ENCODE measurements at regions not wholly inside any gene's neighbourhood (a gene's known extent, or its start where the extent isn't known, plus 50 kb on each side); places are given as distances from the start of the nearest gene placed in this dataset.

- H3K27me3 Mint-ChIP-seq (ENCODE audit: unreplicated experiment) = peaks cover 8% of the 10 kb centered on the region
- H3K9me3 Mint-ChIP-seq (ENCODE audit: low read depth, unreplicated experiment) = no peaks in the 10 kb centered on the region
- no peak overlapping the region for H3K4me3 Mint-ChIP-seq (ENCODE audit: low read depth, unreplicated experiment)
- H3K27ac Mint-ChIP-seq (ENCODE audit: unreplicated experiment) = no peak overlapping the region
- H3K4me1 Mint-ChIP-seq (ENCODE audit: low read depth, unreplicated experiment) = no peaks in the 10 kb centered on the region
- DNase-seq = no peak
- TF ChIP-seq CTCF (IDR thresholded peaks at IDR 0.05; ENCODE audit: unreplicated experiment) = no peak
- intact Hi-C loops (cut with micrococcal nuclease; ENCODE audit: unreplicated experiment) = no loop called here
- CTCF ChIA-PET = interaction anchor here (0.6 kb wide), 1 partner anchor 456 kb away, joined by 3 read pairs; no protein-coding TSS in a partner anchor
- H3K36me3 Mint-ChIP-seq (ENCODE audit: insufficient read depth, unreplicated experiment) = no peaks in the 10 kb centered on the region
- no TSS peak for BruUV-seq (replicated peaks)
Observed at GRCh38 chr3:23706111-23706510, 99.6 kb upstream of the UBE2E1 start.

- intact Hi-C loops (cut with micrococcal nuclease; ENCODE audit: unreplicated experiment) = no loop called here
- DNase-seq = no peak
- no peak overlapping the region for H3K27ac Mint-ChIP-seq (ENCODE audit: unreplicated experiment)
- no peak for TF ChIP-seq CTCF (IDR thresholded peaks at IDR 0.05; ENCODE audit: unreplicated experiment)
- no peaks in the 10 kb centered on the region for H3K36me3 Mint-ChIP-seq (ENCODE audit: insufficient read depth, unreplicated experiment)
- BruUV-seq (replicated peaks) = no TSS peak
- H3K4me1 Mint-ChIP-seq (ENCODE audit: low read depth, unreplicated experiment) = no peaks in the 10 kb centered on the region
- CTCF ChIA-PET = no interaction called here
- H3K9me3 Mint-ChIP-seq (ENCODE audit: low read depth, unreplicated experiment) = no peaks in the 10 kb centered on the region
- H3K4me3 Mint-ChIP-seq (ENCODE audit: low read depth, unreplicated experiment) = no peak overlapping the region
- H3K27me3 Mint-ChIP-seq (ENCODE audit: unreplicated experiment) = peaks cover 23% of the 10 kb centered on the region
Observed at GRCh38 chr3:23709987-23710386, 95.8 kb upstream of the UBE2E1 start.

- no peaks in the 10 kb centered on the region for H3K36me3 Mint-ChIP-seq (ENCODE audit: insufficient read depth, unreplicated experiment)
- intact Hi-C loops (cut with micrococcal nuclease; ENCODE audit: unreplicated experiment) = no loop called here
- BruUV-seq (replicated peaks) = no TSS peak
- H3K4me3 Mint-ChIP-seq (ENCODE audit: low read depth, unreplicated experiment) = no peak overlapping the region
- no peak overlapping the region for H3K27ac Mint-ChIP-seq (ENCODE audit: unreplicated experiment)
- H3K27me3 Mint-ChIP-seq (ENCODE audit: unreplicated experiment) = peaks cover 23% of the 10 kb centered on the region
- no peaks in the 10 kb centered on the region for H3K9me3 Mint-ChIP-seq (ENCODE audit: low read depth, unreplicated experiment)
- CTCF ChIA-PET = no interaction called here
- no peak for TF ChIP-seq CTCF (IDR thresholded peaks at IDR 0.05; ENCODE audit: unreplicated experiment)
- DNase-seq = no peak
- H3K4me1 Mint-ChIP-seq (ENCODE audit: low read depth, unreplicated experiment) = no peaks in the 10 kb centered on the region
Observed at GRCh38 chr3:23710555-23710954, 95.2 kb upstream of the UBE2E1 start.

- peaks cover 23% of the 10 kb centered on the region for H3K27me3 Mint-ChIP-seq (ENCODE audit: unreplicated experiment)
- no peak overlapping the region for H3K4me3 Mint-ChIP-seq (ENCODE audit: low read depth, unreplicated experiment)
- no peaks in the 10 kb centered on the region for H3K9me3 Mint-ChIP-seq (ENCODE audit: low read depth, unreplicated experiment)
- DNase-seq = no peak
- intact Hi-C loops (cut with micrococcal nuclease; ENCODE audit: unreplicated experiment) = no loop called here
- no TSS peak for BruUV-seq (replicated peaks)
- no peaks in the 10 kb centered on the region for H3K36me3 Mint-ChIP-seq (ENCODE audit: insufficient read depth, unreplicated experiment)
- no peak for TF ChIP-seq CTCF (IDR thresholded peaks at IDR 0.05; ENCODE audit: unreplicated experiment)
- no peak overlapping the region for H3K27ac Mint-ChIP-seq (ENCODE audit: unreplicated experiment)
- H3K4me1 Mint-ChIP-seq (ENCODE audit: low read depth, unreplicated experiment) = no peaks in the 10 kb centered on the region
- CTCF ChIA-PET = no interaction called here
Observed at GRCh38 chr3:23711916-23712494, 93.8 kb upstream of the UBE2E1 start.

Data from Calu3 (cell line).